Mesenchymal stem cell (in vitro differentiated cells and primary cell): ENCODE measurements at regions not wholly inside any gene's neighbourhood (a gene's known extent, or its start where the extent isn't known, plus 50 kb on each side); places are given as distances from the start of the nearest gene placed in this dataset.

ENCODE experiments used
- DNase-seq: peaks from one replicate; pipeline ENCODE4 v3.0.0-alpha.2; 2013
- H2AFZ ChIP-seq: one replicate; pipeline ENCODE4 v1.6.1; 2013; ENCODE audit warnings: low read depth, mild to moderate bottlenecking, control low read depth, inconsistent platforms, low read length, moderate library complexity
- H2AK5ac ChIP-seq: 2 replicates; pipeline ENCODE4 v1.6.1; 2013; ENCODE audit warnings: low read length, moderate library complexity, mild to moderate bottlenecking, inconsistent platforms; ENCODE audit not compliant: severe bottlenecking
- H2BK120ac ChIP-seq: one replicate; pipeline ENCODE4 v1.6.1; 2013; ENCODE audit warnings: low read depth, mild to moderate bottlenecking, inconsistent platforms, low read length, moderate library complexity
- H2BK12ac ChIP-seq, 2 experiments: one replicate each; pipeline ENCODE4 v1.6.1; 2013; ENCODE audit warnings: inconsistent platforms in 2 of 2, low read length in 2 of 2, mild to moderate bottlenecking in 2 of 2, moderate library complexity in 2 of 2, control low read depth in 1 of 2
- H2BK15ac ChIP-seq: one replicate; pipeline ENCODE4 v1.6.1; 2013; ENCODE audit warnings: mild to moderate bottlenecking, low read depth, inconsistent platforms; ENCODE audit not compliant: poor library complexity, severe bottlenecking
- H2BK5ac ChIP-seq: 2 replicates; pipeline ENCODE4 v1.6.1; 2013; ENCODE audit warnings: low read depth, mild to moderate bottlenecking, low read length, control low read depth, inconsistent platforms; ENCODE audit not compliant: poor library complexity, severe bottlenecking
- H3K14ac ChIP-seq, 2 experiments: one replicate each; pipeline ENCODE4 v1.6.1; 2013; ENCODE audit warnings: inconsistent platforms in 2 of 2, low read length in 2 of 2, control low read depth in 1 of 2, mild to moderate bottlenecking in 1 of 2, moderate library complexity in 1 of 2
- H3K18ac ChIP-seq, 2 experiments: one replicate each; pipeline ENCODE4 v1.6.1; 2013; ENCODE audit warnings: inconsistent platforms in 2 of 2, low read length in 2 of 2, control low read depth in 1 of 2, low read depth in 1 of 2, mild to moderate bottlenecking in 1 of 2
- H3K23ac ChIP-seq, 2 experiments: one replicate each; pipeline ENCODE4 v1.6.1; 2013; ENCODE audit warnings: inconsistent platforms in 2 of 2, low read length in 2 of 2, mild to moderate bottlenecking in 2 of 2, moderate library complexity in 2 of 2, control low read depth in 1 of 2
- H3K27ac ChIP-seq: 2 replicates; pipeline ENCODE4 v1.5.1; 2013; ENCODE audit warnings: mild to moderate bottlenecking, moderate library complexity, low read length, control low read depth, inconsistent platforms; ENCODE audit not compliant: poor library complexity, severe bottlenecking
- H3K27me3 ChIP-seq, 2 experiments: 2 replicates each; pipeline versions ENCODE4 v1.6.1 to v1.7.0; 2013; ENCODE audit warnings: low read length in 2 of 2, mild to moderate bottlenecking in 2 of 2, moderate library complexity in 2 of 2, control low read depth in 1 of 2, inconsistent platforms in 1 of 2; ENCODE audit not compliant: control insufficient read depth in 1 of 2, insufficient read depth in 1 of 2
- H3K36me3 ChIP-seq, 2 experiments: 2 replicates each; pipeline versions ENCODE4 v1.6.1 to v1.7.0; 2013; ENCODE audit warnings: low read length in 2 of 2, control low read depth in 1 of 2, inconsistent platforms in 1 of 2, low read depth in 1 of 2, mild to moderate bottlenecking in 1 of 2; ENCODE audit not compliant: insufficient read depth in 2 of 2, control insufficient read depth in 1 of 2
- H3K4ac ChIP-seq, 2 experiments: one replicate each; pipeline ENCODE4 v1.6.1; 2013; ENCODE audit warnings: inconsistent platforms in 2 of 2, low read length in 2 of 2, mild to moderate bottlenecking in 2 of 2, moderate library complexity in 2 of 2, control low read depth in 1 of 2, low read depth in 1 of 2
- H3K4me1 ChIP-seq: 2 replicates; pipeline ENCODE4 v1.6.1; 2013; ENCODE audit warnings: low read depth, low read length, control low read depth; ENCODE audit not compliant: control insufficient read depth, insufficient read depth
- H3K4me2 ChIP-seq: 2 replicates; pipeline ENCODE4 v1.6.1; 2013; ENCODE audit warnings: low read length, mild to moderate bottlenecking, inconsistent platforms; ENCODE audit not compliant: poor library complexity, severe bottlenecking
- H3K4me3 ChIP-seq, 2 experiments: 2 replicates each; pipeline versions ENCODE4 v1.5.1 to v1.7.0; 2013; ENCODE audit warnings: low read length in 2 of 2, mild to moderate bottlenecking in 2 of 2, control low read depth in 1 of 2, low read depth in 1 of 2; ENCODE audit not compliant: insufficient read depth in 1 of 2
- H3K79me1 ChIP-seq: replicated peaks from 2 replicates; pipeline ENCODE4 v1.6.1; 2013; ENCODE audit warnings: mild to moderate bottlenecking, control low read depth, low read length, inconsistent platforms; ENCODE audit not compliant: poor library complexity, severe bottlenecking
- H3K9ac ChIP-seq: 2 replicates; pipeline ENCODE4 v1.7.0; 2013; ENCODE audit warnings: mild to moderate bottlenecking, low read length, moderate library complexity
- H3K9me3 ChIP-seq: 2 replicates; pipeline ENCODE4 v1.7.0; 2013; ENCODE audit warnings: mild to moderate bottlenecking, low read length; ENCODE audit not compliant: control insufficient read depth
- H4K8ac ChIP-seq: one replicate; pipeline ENCODE4 v1.6.1; 2013; ENCODE audit warnings: inconsistent platforms, mild to moderate bottlenecking, low read length, moderate library complexity
- H4K91ac ChIP-seq: one replicate; pipeline ENCODE4 v1.6.1; 2013; ENCODE audit warnings: mild to moderate bottlenecking, low read length, inconsistent platforms
- WGBS: methylation state at CpG from one replicate; pipeline ENCODE4 v1.1.7; 2013; ENCODE audit warnings: mixed read lengths; 5-methylcytosine and 5-hydroxymethylcytosine counted together

- no peaks in the 10 kb centered on the region for H3K9me3 ChIP-seq
- no peak overlapping the region for H3K18ac ChIP-seq
- no peak overlapping the region for H2AK5ac ChIP-seq
- DNase-seq = peak; percentile 24
- H3K36me3 ChIP-seq = no peaks in the 10 kb centered on the region
- H4K8ac ChIP-seq = no peak overlapping the region
- no peak overlapping the region for H3K4me2 ChIP-seq
- H3K4ac ChIP-seq = no peak overlapping the region
- H3K27ac ChIP-seq = no peak overlapping the region
- no peak overlapping the region for H3K14ac ChIP-seq
- no peak overlapping the region for H3K9ac ChIP-seq
- H2AFZ ChIP-seq = no peak overlapping the region
- H3K27me3 ChIP-seq = peaks cover 0 to 21% of the 10 kb centered on the region in 2 experiments
- no peak overlapping the region for H4K91ac ChIP-seq
- no peaks in the 10 kb centered on the region for H3K79me1 ChIP-seq
- H2BK12ac ChIP-seq = no peak overlapping the region
- no peak overlapping the region for H2BK15ac ChIP-seq
- no peaks in the 10 kb centered on the region for H3K4me1 ChIP-seq
- no peak overlapping the region for H2BK5ac ChIP-seq
- H3K4me3 ChIP-seq = no peak overlapping the region
- no peak overlapping the region for H3K23ac ChIP-seq
- WGBS = no CpG with 5 or more reads among the region's 1 CpG
- H2BK120ac ChIP-seq = no peak overlapping the region
Measured at GRCh38 chr4:54378461-54378860, 149.4 kb downstream of the PDGFRA start.

DNA sequence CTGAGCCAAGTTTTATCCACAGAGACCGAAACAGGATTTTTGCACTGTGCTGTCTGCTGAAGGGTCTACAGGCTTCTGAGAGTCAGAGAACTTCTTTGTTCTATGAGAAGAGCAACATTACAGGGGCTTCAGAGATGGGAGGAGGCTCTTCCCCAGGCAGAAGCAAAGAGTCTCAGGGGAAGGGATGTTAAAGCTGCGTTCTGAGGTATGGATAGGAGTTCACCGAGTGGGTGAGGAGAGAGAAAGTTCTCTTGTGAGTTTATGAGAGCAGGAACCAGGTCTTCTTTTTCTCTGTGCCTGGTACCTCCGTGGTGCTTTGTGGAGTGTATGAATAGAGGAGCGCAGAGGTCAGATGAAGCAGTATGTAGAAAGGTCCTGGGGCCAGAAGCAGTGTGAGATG, 155.1 kb downstream of the PDGFRA start:
- Histone ChIP-seq H3K27ac (no peak overlapping the region), H3K4me1 (no peaks in the 10 kb centered on the region), H4K91ac (no peak overlapping the region), H4K8ac (no peak overlapping the region), H2AK5ac (no peak overlapping the region), H2AFZ (peak overlapping the region; percentile 80), H3K4me3 (no peak overlapping the region), H3K4me2 (no peak overlapping the region), H3K27me3 (peaks cover 0 to 21% of the 10 kb centered on the region in 2 experiments), H3K23ac (no peak overlapping the region), H2BK15ac (no peak overlapping the region), H3K9ac (no peak overlapping the region), H3K14ac (no peak overlapping the region), H2BK5ac (no peak overlapping the region), H3K9me3 (no peaks in the 10 kb centered on the region), H3K18ac (no peak overlapping the region), H3K4ac (no peak overlapping the region), H3K36me3 (no peaks in the 10 kb centered on the region), H2BK120ac (no peak overlapping the region), H3K79me1 (no peaks in the 10 kb centered on the region), H2BK12ac (no peak overlapping the region)
- no peak for DNase-seq
- WGBS = 86% methylated on average over 5 of the region's 5 CpGs

- H2AFZ ChIP-seq = peak overlapping the region; percentile 80
- 78% methylated on average over 6 of the region's 6 CpGs for WGBS
Measured at GRCh38 chr4:54384563-54384962, 155.5 kb downstream of the PDGFRA start.

DNA sequence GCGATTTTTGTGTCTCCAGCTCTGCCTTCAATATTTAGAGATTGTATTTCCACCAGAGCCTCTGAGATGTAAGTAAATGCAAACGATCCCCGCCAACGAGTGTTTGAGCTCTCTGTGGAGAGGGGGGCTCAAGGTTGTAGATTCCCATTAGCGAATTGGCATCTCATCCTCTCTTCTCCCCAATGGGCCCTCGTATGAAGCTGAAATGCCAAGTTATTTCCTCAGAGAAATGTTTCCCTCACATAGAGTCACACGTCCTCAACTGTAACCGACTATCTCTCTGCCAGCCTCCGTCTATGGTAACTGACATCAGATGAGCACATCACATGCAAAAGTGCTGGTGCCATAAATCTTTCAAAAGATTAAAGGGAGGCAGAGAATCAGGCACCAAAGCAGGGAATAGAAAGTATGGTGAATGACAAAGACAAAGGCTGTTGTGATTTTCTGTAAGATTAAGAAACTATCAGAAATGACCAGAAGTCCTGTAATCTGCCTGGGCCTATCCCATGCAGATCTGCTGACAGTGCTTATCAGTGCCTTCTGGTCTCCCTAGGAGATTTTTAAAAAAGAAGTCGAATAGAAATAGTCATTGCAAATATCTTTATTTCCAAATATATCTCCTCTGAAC, 157.1 kb downstream of the PDGFRA start:
- H4K8ac ChIP-seq = no peak overlapping the region
- no peak overlapping the region for H2AK5ac ChIP-seq
- WGBS = 80% methylated on average over 10 of the region's 10 CpGs
- H2BK5ac ChIP-seq = no peak overlapping the region
- no peak overlapping the region for H3K14ac ChIP-seq
- H2BK15ac ChIP-seq = no peak overlapping the region
- no peak overlapping the region for H3K23ac ChIP-seq
- no peak overlapping the region for H3K27ac ChIP-seq
- no peak for DNase-seq
- no peak overlapping the region for H3K4me2 ChIP-seq
- no peaks in the 10 kb centered on the region for H3K79me1 ChIP-seq
- no peak overlapping the region for H3K9ac ChIP-seq
- peaks cover 0 to 18% of the 10 kb centered on the region in 2 experiments for H3K27me3 ChIP-seq
- H2BK12ac ChIP-seq = no peak overlapping the region
- no peak overlapping the region for H3K4ac ChIP-seq
- no peak overlapping the region for H3K18ac ChIP-seq
- H3K9me3 ChIP-seq = no peaks in the 10 kb centered on the region
- H4K91ac ChIP-seq = no peak overlapping the region
- H2AFZ ChIP-seq = no peak overlapping the region
- no peaks in the 10 kb centered on the region for H3K36me3 ChIP-seq
- H3K4me3 ChIP-seq = no peak overlapping the region
- H2BK120ac ChIP-seq = no peak overlapping the region
- H3K4me1 ChIP-seq = no peaks in the 10 kb centered on the region

More at GRCh38 chr4:54384563-54384962, 155.5 kb downstream of the PDGFRA start:
- peaks cover 0 to 21% of the 10 kb centered on the region in 2 experiments for H3K27me3 ChIP-seq
- H3K23ac ChIP-seq = no peak overlapping the region
- H2BK5ac ChIP-seq = no peak overlapping the region
- H3K4me3 ChIP-seq = no peak overlapping the region
- no peak overlapping the region for H3K9ac ChIP-seq
- no peaks in the 10 kb centered on the region for H3K79me1 ChIP-seq
- no peak overlapping the region for H2AK5ac ChIP-seq
- no peaks in the 10 kb centered on the region for H3K9me3 ChIP-seq
- H4K8ac ChIP-seq = no peak overlapping the region
- H3K4ac ChIP-seq = no peak overlapping the region
- H3K4me2 ChIP-seq = no peak overlapping the region
- no peak overlapping the region for H3K14ac ChIP-seq
- H3K27ac ChIP-seq = no peak overlapping the region
- no peaks in the 10 kb centered on the region for H3K36me3 ChIP-seq
- H2BK15ac ChIP-seq = no peak overlapping the region
- no peak overlapping the region for H2BK120ac ChIP-seq
- no peak overlapping the region for H2BK12ac ChIP-seq
- no peak overlapping the region for H4K91ac ChIP-seq
- DNase-seq = peak; percentile 33
- H3K18ac ChIP-seq = no peak overlapping the region
- H3K4me1 ChIP-seq = no peaks in the 10 kb centered on the region
